PC-9 (cell line): ENCODE measurements at regions not wholly inside any gene's neighbourhood (a gene's known extent, or its start where the extent isn't known, plus 50 kb on each side); places are given as distances from the start of the nearest gene placed in this dataset.

Source experiments
- BruUV-seq: library from RNA; stranded (reverse); fragments of 400-500 nt; replicated peaks from 2 replicates; lab custom pipeline; 2021; lab: Mats Ljungman, UMichigan
- CTCF ChIA-PET: fragments of 300-600 bp; sonication (Branson Sonifier 250); formaldehyde crosslinking; loops from one replicate; lab custom pipeline; 2022; ENCODE audit warnings: antibody characterized with exemption; lab: Charles Lee
- POLR2A ChIA-PET: fragments of 300-600 bp; sonication (Branson Sonifier 250); formaldehyde crosslinking; loops from one replicate; lab custom pipeline; 2022; ENCODE audit warnings: antibody characterized with exemption; ENCODE audit not compliant: unreplicated experiment; lab: Charles Lee
- DNase-seq, 2 experiments: peaks; one replicate each; pipeline versions ENCODE4 v3.0.0 to v3.0.0-alpha.2; 2015 to 2022; ENCODE audit warnings: mixed read lengths in 1 of 2
- H2AFZ ChIP-seq: fragments of 200-600 bp; sonication (generic); 2 replicates; pipeline ENCODE4 v1.8.1; 2017; ENCODE audit warnings: antibody characterized with exemption
- H3F3A ChIP-seq: fragments of 200-600 bp; sonication (generic); 2 replicates; pipeline ENCODE4 v1.8.1; 2017; ENCODE audit warnings: antibody characterized with exemption, mild to moderate bottlenecking, low read depth; ENCODE audit not compliant: insufficient read depth
- H3K27ac ChIP-seq: fragments of 200-600 bp; sonication (generic); 2 replicates; pipeline ENCODE4 v1.6.1; 2016; ENCODE audit warnings: mixed run types
- H3K27me3 ChIP-seq: fragments of 200-600 bp; sonication (generic); 2 replicates; pipeline ENCODE4 v1.6.1; 2016; ENCODE audit warnings: low read depth, mixed run types; ENCODE audit not compliant: insufficient read depth
- H3K36me3 ChIP-seq: fragments of 200-600 bp; sonication (generic); 2 replicates; pipeline ENCODE4 v1.6.1; 2016; ENCODE audit warnings: low read depth, mixed run types
- H3K4me1 ChIP-seq: fragments of 200-600 bp; sonication (generic); replicated peaks from 2 replicates; pipeline ENCODE4 v1.6.1; 2016; ENCODE audit warnings: mixed run types; ENCODE audit not compliant: insufficient read depth
- H3K4me2 ChIP-seq: fragments of 200-600 bp; sonication (generic); 2 replicates; pipeline ENCODE4 v1.6.1; 2017; ENCODE audit warnings: mixed run types
- H3K4me3 ChIP-seq: fragments of 200-600 bp; sonication (generic); 2 replicates; pipeline ENCODE4 v1.6.1; 2016; ENCODE audit warnings: mixed run types
- H3K79me2 ChIP-seq: fragments of 200-600 bp; sonication (generic); 2 replicates; pipeline ENCODE4 v1.6.1; 2017; ENCODE audit warnings: low read depth, mixed run types
- H3K9me2 ChIP-seq: fragments of 200-600 bp; sonication (generic); 2 replicates; pipeline ENCODE4 v1.8.1; 2017; ENCODE audit warnings: mild to moderate bottlenecking; ENCODE audit not compliant: insufficient read depth
- H3K9me3 ChIP-seq: fragments of 200-600 bp; sonication (generic); 2 replicates; pipeline ENCODE4 v1.8.1; 2016; ENCODE audit warnings: low read depth; ENCODE audit not compliant: insufficient read depth
- H4K20me1 ChIP-seq: fragments of 200-600 bp; sonication (generic); 2 replicates; pipeline ENCODE4 v1.8.1; 2017; ENCODE audit not compliant: insufficient read depth
- EZH2 ChIP-seq: fragments of 200-600 bp; sonication (generic); IDR thresholded peaks from 2 replicates; pipeline ENCODE4 v1.8.0; 2017; ENCODE audit warnings: antibody characterized with exemption, low read depth
- intact Hi-C: fragments of 100-400 bp; cut with micrococcal nuclease; formaldehyde crosslinking; loops from one replicate; pipeline ENCODE4 v1.10.0; 2022; ENCODE audit not compliant: unreplicated experiment
- TF ChIP-seq, protein P1 (sequence below): fragments of 200-600 bp; sonication (generic); conservative IDR thresholded peaks from 2 replicates; pipeline ENCODE4 v1.6.1; 2017; ENCODE audit warnings: mixed run types, antibody characterized with exemption, mild to moderate bottlenecking, moderate library complexity

- Histone ChIP-seq H3K4me2 (no peak overlapping the region), H3K9me3 (peaks cover 9% of the 10 kb centered on the region), H3K27me3 (no peaks in the 10 kb centered on the region), H3K9me2 (no peaks in the 10 kb centered on the region), H3K4me1 (no peaks in the 10 kb centered on the region), H3K4me3 (no peak overlapping the region), H2AFZ (no peak overlapping the region), H3K79me2 (no peaks in the 10 kb centered on the region), H4K20me1 (no peaks in the 10 kb centered on the region), H3K27ac (no peak overlapping the region), H3K36me3 (no peaks in the 10 kb centered on the region), H3F3A (no peaks in the 10 kb centered on the region)
- no TSS peak for BruUV-seq
- no peak for DNase-seq
- TF ChIP-seq, protein P1, sequence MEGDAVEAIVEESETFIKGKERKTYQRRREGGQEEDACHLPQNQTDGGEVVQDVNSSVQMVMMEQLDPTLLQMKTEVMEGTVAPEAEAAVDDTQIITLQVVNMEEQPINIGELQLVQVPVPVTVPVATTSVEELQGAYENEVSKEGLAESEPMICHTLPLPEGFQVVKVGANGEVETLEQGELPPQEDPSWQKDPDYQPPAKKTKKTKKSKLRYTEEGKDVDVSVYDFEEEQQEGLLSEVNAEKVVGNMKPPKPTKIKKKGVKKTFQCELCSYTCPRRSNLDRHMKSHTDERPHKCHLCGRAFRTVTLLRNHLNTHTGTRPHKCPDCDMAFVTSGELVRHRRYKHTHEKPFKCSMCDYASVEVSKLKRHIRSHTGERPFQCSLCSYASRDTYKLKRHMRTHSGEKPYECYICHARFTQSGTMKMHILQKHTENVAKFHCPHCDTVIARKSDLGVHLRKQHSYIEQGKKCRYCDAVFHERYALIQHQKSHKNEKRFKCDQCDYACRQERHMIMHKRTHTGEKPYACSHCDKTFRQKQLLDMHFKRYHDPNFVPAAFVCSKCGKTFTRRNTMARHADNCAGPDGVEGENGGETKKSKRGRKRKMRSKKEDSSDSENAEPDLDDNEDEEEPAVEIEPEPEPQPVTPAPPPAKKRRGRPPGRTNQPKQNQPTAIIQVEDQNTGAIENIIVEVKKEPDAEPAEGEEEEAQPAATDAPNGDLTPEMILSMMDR, result no peak
- TF ChIP-seq EZH2, result no peak
- ChIA-PET POLR2A (no interaction called here), CTCF (no interaction called here)
- intact Hi-C loops, result no loop called here
Measured at GRCh38 chr4:38392223-38392855, 271.7 kb upstream of the KLF3 start.

DNA sequence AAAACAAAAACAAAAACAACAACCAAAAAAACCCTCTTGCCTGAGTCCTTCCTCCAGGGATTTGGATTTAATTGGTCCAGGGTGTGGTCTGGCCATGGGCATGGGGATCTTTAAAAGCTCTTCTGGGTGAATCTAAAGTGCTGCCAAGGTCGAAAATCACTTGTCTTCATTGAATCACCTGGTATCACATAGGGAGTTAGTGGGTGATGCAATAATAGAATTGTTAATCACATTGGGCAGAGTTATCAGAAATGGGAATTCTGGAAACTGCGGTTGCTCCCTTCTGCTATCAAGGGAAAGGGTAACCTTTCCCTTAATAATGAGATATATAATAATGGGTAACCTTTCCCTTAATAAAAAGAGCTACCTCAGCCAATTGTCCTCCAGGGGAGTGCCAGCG, 267.9 kb upstream of the KLF3 start:
- POLR2A ChIA-PET, result no interaction called here
- Histone ChIP-seq H3K4me1 (no peaks in the 10 kb centered on the region), H4K20me1 (no peaks in the 10 kb centered on the region)

GRCh38 chr4:38396845-38397547, 267.0 kb upstream of the KLF3 start:
- H3K27me3 ChIP-seq, result no peaks in the 10 kb centered on the region
- H3K9me3 ChIP-seq, result peaks cover 9% of the 10 kb centered on the region
- no peaks in the 10 kb centered on the region for H3K79me2 ChIP-seq
- H3K9me2 ChIP-seq, result no peaks in the 10 kb centered on the region
- BruUV-seq, result no TSS peak
- DNase-seq, result no peak
- TF ChIP-seq, protein P1, result no peak
- TF ChIP-seq EZH2, result no peak
- no peaks in the 10 kb centered on the region for H3K4me1 ChIP-seq
- intact Hi-C loops, result no loop called here
- no peaks in the 10 kb centered on the region for H3F3A ChIP-seq
- H3K27ac ChIP-seq, result no peak overlapping the region
- CTCF ChIA-PET, result no interaction called here
- H3K4me2 ChIP-seq, result no peak overlapping the region
- no peak overlapping the region for H2AFZ ChIP-seq
- no peak overlapping the region for H3K4me3 ChIP-seq
- POLR2A ChIA-PET, result no interaction called here
- H3K36me3 ChIP-seq, result no peaks in the 10 kb centered on the region
- H4K20me1 ChIP-seq, result no peaks in the 10 kb centered on the region

More for the DNA sequence above, 267.9 kb upstream of the KLF3 start:
- Histone ChIP-seq H3K4me2 (no peak overlapping the region), H3K79me2 (no peaks in the 10 kb centered on the region), H3F3A (no peaks in the 10 kb centered on the region), H3K27ac (no peak overlapping the region), H3K9me3 (peaks cover 9% of the 10 kb centered on the region), H3K4me3 (no peak overlapping the region), H2AFZ (0 out of 2 replicates have a peak overlapping the region, but pooled peaks have one; percentile 30), H3K9me2 (no peaks in the 10 kb centered on the region), H3K36me3 (no peaks in the 10 kb centered on the region), H3K27me3 (no peaks in the 10 kb centered on the region)
- no peak for DNase-seq
- CTCF ChIA-PET, result no interaction called here
- BruUV-seq, result no TSS peak
- intact Hi-C loops, result no loop called here
- TF ChIP-seq EZH2, result no peak
- TF ChIP-seq, protein P1, result no peak
